NCI-H2107 treated with DMSO at 0.1 percent for 48 hours (cell line): ENCODE measurements at regions not wholly inside any gene's neighbourhood (a gene's known extent, or its start where the extent isn't known, plus 50 kb on each side); places are given as distances from the start of the nearest gene placed in this dataset.

Source experiments
- DNase-seq: peaks from one replicate; lab custom pipeline; 2025; ENCODE audit not compliant: unreplicated experiment; lab: John Stamatoyannopoulos, UW

DNA sequence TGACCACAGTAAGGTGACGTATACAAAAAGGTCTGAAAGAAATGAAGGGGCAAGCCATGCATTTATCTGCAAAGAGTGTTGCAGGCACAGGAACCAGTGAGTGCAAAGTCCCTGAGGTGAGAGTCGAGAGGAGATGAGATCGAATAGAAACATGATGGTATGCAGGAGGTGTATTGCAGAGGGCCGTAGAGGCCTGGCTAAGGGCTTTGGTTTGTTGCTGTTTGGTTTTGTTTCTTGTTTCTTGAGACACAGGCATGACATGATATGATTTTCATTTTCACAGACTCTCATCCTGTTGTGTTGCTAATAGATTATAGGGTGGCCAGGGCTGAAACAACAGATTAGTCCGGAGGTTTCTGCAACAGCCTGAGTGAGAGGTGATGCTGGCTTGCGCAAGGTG lies 80.4 kb downstream of the HSPH1 start:
- no peak for DNase-seq

- no peak for DNase-seq
Measured at GRCh38 chr13:31074756-31075155, 86.9 kb downstream of the HSPH1 start.

DNA sequence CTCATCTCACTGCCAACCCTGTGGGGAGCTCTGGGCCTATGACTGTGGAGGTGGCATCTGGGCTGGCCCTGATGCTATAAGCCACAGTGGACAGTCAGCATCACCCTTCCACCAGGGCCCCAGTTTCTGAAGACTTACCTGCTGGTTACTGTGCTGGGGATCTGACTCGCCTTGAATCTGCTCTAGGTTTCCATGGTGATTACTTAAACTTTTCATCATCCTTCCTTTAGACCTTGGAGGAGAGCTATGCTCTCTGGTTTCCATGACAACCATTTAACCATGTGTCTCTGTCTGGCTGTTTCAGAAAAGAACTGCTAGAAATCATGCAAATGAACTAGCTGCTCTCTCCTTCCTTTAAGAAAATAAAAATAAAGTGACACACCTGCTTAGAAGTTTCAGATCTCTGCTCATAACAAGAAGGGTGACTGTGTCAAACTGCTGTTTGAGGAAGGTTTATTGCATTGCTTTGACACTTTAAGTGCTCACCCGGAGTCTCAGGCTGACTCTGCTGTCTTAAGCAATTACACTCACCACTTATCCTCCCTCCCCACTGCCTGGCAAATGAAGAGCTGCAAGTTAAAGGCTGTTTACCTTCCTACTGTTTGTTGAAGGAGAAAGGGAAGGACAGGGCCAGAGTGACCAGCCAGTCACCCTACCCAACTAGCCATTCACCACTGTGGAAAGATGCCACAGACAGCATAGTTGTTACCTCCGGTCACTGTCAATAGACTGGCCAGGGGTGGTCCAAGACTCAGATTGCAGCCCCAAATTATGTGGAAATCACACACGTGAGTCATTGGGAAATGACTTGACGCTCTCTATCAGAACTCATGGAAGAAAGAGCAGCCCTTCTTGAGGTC lies 87.6 kb downstream of the HSPH1 start:
- DNase-seq = no peak

DNA sequence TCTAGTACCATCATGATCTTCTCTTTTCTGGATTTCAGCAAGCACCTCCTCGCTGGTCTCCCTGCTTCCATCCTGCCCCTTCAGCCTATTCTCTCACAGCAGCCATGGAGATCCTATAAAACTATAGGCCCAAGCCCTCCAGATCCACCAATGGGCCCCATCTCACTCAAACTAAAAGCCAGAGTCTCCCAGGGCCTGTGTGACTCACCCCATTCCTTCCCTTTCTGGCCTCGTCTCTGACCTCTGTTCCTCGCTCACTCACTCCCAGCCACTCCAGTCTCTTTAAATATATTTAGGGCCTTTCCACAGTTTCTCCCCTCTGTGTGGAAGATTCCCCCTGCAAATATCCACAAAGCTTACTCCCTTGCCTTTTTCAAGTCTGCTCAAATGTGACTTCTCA lies 89.7 kb downstream of the HSPH1 start:
- DNase-seq = no peak

GRCh38 chr13:31069808-31070534 lies 91.7 kb downstream of the HSPH1 start:
- no peak for DNase-seq

- no peak for DNase-seq
Measured at GRCh38 chr13:31068119-31068423, 93.6 kb downstream of the HSPH1 start.

DNA sequence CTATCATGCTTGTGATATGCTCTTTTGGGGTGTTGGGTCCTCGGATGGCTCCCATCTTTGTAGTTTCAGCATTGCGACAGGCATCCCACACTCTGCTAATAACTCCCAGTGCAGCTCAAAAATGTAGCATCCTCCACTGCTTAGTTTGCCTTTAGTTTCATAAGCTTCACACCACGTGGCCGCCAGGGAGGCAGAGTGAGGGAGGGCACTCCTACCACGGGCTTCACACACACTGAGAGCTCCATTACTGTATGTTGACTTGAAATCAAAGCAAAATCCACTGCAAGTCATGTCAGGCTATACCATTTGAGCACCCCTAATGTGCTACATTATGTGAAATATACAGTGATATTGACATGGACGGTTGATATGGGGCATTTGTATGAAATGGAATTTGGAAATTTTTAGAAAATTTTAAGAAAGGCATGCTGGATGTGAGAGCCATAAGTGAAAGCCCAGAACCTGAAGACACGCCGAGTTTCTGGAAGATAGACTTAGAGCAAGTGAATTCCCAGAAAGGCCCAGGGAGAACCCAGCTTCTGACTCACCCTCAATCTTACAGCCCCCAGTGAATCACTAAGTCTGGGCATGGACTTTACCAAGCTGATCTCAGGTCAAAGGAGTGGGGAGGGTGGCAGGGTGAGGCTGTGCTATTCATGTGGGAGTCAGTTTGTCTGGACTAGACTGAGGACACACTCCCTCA lies 94.1 kb downstream of the HSPH1 start:
- DNase-seq = no peak

- no peak for DNase-seq
Measured at GRCh38 chr13:31064636-31065035, 97.1 kb downstream of the HSPH1 start.

- DNase-seq = no peak
Measured at GRCh38 chr13:31063772-31064171, 97.9 kb downstream of the HSPH1 start.

- DNase-seq = no peak
Measured at GRCh38 chr13:31060655-31061054, 101.0 kb downstream of the HSPH1 start.

DNA sequence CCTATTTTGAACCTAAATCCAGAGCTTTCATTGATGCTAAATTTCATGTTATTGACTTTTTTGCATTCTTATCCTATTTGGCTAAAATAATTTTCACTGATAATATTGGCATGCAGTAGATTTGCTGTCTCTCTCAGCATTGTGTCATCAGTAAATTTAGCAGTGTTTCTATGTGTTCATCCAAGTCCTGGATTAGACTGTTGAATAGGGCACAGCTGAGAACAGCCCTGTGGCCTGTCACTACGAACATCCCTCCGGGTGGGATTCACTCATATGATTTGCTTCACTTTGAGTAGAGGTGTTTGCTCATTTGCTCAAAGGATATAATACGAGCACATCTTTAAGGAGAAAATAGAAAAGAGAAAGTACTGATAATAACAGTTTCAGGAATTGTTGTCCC lies 101.5 kb downstream of the HSPH1 start:
- DNase-seq = no peak

- DNase-seq = no peak
Measured at GRCh38 chr13:31057403-31058033, 104.2 kb downstream of the HSPH1 start.

GRCh38 chr13:31056644-31057271 lies 104.9 kb downstream of the HSPH1 start:
- no peak for DNase-seq

DNA sequence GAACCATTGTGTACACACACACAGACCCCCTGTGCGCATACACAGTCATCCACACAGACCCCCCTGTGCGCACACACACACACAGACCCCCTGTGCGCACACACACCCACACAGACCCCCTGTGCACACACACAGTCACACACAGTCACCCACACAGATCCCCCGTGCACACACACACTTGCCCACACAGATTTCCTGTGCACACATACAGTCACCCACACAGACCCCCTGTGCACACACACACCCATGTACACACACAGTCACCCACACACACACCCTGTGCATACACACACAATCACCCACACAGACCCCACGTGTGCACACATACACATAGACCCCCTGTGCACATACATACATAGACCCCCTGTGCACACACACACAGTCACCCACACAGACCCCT lies 106.1 kb downstream of the HSPH1 start:
- no peak for DNase-seq

DNA sequence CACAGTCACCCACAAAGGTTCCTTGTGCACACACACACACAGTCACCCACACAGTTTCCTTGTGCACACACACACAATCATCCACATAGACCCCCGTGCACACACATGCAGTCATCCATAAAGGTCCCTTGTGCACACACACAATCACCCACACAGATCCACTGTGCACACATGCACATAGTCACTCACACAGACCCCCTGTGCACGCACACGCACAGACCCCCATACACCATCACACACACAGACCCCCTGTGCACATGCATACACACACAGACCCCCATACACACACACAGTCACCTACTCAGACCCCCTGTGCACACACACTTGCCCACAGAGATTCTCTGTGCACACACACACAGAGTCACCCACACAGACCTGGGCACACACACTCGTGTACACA lies 107.1 kb downstream of the HSPH1 start:
- DNase-seq = no peak

DNA sequence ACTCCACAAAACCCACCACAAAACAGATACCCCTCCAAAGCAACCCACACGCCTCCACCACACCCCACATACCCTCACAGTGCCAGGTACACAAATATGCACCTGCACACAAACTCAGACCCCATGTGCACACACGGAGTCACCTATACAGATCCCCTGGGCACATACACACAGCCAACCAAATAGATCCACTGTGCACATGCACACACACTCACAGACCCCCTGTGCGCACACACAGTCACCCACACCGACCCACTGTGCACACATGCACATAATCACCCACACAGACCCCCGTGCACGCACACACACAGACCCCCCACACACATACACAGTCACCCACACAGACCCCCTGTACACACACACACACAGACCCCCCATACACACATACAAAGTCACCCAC lies 107.8 kb downstream of the HSPH1 start:
- no peak for DNase-seq

- DNase-seq = no peak
Measured at GRCh38 chr13:31053091-31053490, 108.6 kb downstream of the HSPH1 start.

DNA sequence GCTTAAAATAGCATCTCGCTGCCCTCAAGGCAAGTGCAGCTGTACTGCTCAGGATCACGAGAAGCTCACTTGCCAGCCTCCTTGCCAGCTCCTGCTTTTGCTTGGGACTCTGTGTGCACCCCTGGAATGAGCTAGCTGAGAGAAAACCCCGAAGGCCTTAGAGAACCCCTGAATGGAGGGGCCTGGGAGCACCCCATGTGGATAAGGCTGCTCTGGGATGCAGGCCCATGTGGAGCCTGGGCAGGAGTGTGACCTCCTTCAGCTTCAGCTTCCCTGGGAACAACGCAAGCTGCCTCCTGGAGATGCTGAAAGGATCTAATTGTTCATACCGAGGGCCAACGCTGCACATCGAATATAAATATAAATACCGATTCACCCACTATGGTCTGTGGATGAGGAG lies 109.2 kb downstream of the HSPH1 start:
- no peak for DNase-seq

GRCh38 chr13:31051999-31052398 lies 109.7 kb downstream of the HSPH1 start:
- DNase-seq = no peak

DNA sequence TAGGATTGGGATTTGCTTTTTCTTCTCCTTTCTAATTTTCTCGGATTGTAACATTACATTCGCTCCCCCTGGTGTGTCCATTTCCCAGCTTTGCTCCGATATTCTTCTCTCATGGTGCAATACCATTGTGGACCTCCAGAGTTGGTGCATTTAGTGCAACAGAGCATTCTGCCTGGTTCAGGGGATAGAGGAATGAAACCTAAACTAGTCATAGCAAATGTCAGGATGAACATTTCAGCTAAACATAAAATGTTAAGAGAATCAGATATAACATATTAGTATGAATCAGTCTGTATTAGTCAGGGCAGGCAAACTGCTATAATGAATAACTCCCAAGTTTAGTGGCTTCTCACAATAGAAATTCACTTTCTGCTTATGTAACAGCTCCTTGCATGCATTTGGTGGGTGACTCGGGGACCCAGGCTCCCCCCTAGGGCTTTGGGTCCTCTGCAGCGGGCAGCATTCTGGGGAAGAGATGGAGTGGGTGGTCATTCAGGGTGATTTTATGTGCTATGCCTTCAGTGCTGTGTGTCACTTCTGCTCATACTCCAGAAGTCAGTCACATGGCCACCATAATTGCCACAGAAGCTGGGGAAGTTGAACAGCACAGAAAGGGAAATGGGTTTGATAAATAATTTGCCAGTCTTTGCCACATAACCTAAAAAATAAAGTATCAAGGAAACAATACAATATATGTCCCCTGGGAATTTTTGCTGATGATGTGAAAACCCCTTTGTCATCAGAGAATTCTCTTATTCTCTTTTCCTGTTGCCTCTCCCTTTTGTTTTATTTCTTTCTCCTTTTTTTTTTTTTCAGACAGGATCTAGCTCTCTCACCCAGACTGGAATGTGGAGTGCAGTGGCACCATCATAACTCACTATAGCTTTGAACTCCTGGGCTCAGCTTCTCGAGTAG lies 111.0 kb downstream of the HSPH1 start:
- DNase-seq = no peak
